ENCODE measurements at regions not wholly inside any gene's neighbourhood (a gene's known extent, or its start where the extent isn't known, plus 50 kb on each side); places are given as distances from the start of the nearest gene placed in this dataset.

- no peak for DNase-seq (ENCODE audit: low read depth in 2 of 3, low spot score in 2 of 3)
Measured at GRCh38 chr18:8942909-8943545, 159.5 kb upstream of the NDUFV2 start.

GRCh38 chr18:8943900-8944870 lies 158.3 kb upstream of the NDUFV2 start:
- DNase-seq (ENCODE audit: low read depth in 2 of 3, low spot score in 2 of 3), result no peak

- no peak for DNase-seq (ENCODE audit: low read depth in 2 of 3, low spot score in 2 of 3)
Measured at GRCh38 chr18:8944871-8945245, 157.6 kb upstream of the NDUFV2 start.

- DNase-seq (ENCODE audit: low read depth in 2 of 3, low spot score in 2 of 3), result no peak
Measured at GRCh38 chr18:8945514-8945913, 157.0 kb upstream of the NDUFV2 start.

- DNase-seq (ENCODE audit: low read depth in 2 of 3, low spot score in 2 of 3), result no peak
Measured at GRCh38 chr18:8946066-8946838, 156.2 kb upstream of the NDUFV2 start.

- DNase-seq (ENCODE audit: low read depth in 2 of 3, low spot score in 2 of 3), result no peak
Measured at GRCh38 chr18:8947566-8947965, 154.9 kb upstream of the NDUFV2 start.

- no peak for DNase-seq (ENCODE audit: low read depth in 2 of 3, low spot score in 2 of 3)
Measured at GRCh38 chr18:8948011-8948410, 154.5 kb upstream of the NDUFV2 start.

- DNase-seq (ENCODE audit: low read depth in 2 of 3, low spot score in 2 of 3), result no peak
Measured at GRCh38 chr18:8948471-8949149, 153.9 kb upstream of the NDUFV2 start.

GRCh38 chr18:8949206-8949605 lies 153.3 kb upstream of the NDUFV2 start:
- no peak for DNase-seq (ENCODE audit: low read depth in 2 of 3, low spot score in 2 of 3)

- DNase-seq (ENCODE audit: low read depth in 2 of 3, low spot score in 2 of 3), result no peak
Measured at GRCh38 chr18:8951491-8951890, 151.0 kb upstream of the NDUFV2 start.

GRCh38 chr18:8952174-8952573 lies 150.3 kb upstream of the NDUFV2 start:
- no peak for DNase-seq (ENCODE audit: low read depth in 2 of 3, low spot score in 2 of 3)

GRCh38 chr18:8952769-8953760 lies 149.4 kb upstream of the NDUFV2 start:
- no peak for DNase-seq (ENCODE audit: low read depth in 2 of 3, low spot score in 2 of 3)

- no peak for DNase-seq (ENCODE audit: low read depth in 2 of 3, low spot score in 2 of 3)
Measured at GRCh38 chr18:8957731-8958130, 144.8 kb upstream of the NDUFV2 start.

- no peak for DNase-seq (ENCODE audit: low read depth in 2 of 3, low spot score in 2 of 3)
Measured at GRCh38 chr18:8958660-8959059, 143.8 kb upstream of the NDUFV2 start.

- DNase-seq (ENCODE audit: low read depth in 2 of 3, low spot score in 2 of 3), result no peak
Measured at GRCh38 chr18:8959551-8960135, 142.9 kb upstream of the NDUFV2 start.

GRCh38 chr18:8960740-8961657 lies 141.5 kb upstream of the NDUFV2 start:
- DNase-seq (ENCODE audit: low read depth in 2 of 3, low spot score in 2 of 3), result no peak

- no peak for DNase-seq (ENCODE audit: low read depth in 2 of 3, low spot score in 2 of 3)
Measured at GRCh38 chr18:8962192-8962779, 140.2 kb upstream of the NDUFV2 start.

All from activated CD8-positive, alpha-beta memory T cell treated with anti-CD3 and anti-CD28 coated beads for 48 hours (primary cell).